ENCODE measurements at regions not wholly inside any gene's neighbourhood (a gene's known extent, or its start where the extent isn't known, plus 50 kb on each side); places are given as distances from the start of the nearest gene placed in this dataset.
"Not testable (repeated sequence)": the region's sequence is repeated elsewhere in the genome, so short reads cannot be mapped to it uniquely, and the experiment has no call there.

- no peak for DNase-seq (ENCODE audit: low read depth)
Observed at GRCh38 chr7:28328822-28329660, 83.3 kb upstream of the CREB5 start.

DNA sequence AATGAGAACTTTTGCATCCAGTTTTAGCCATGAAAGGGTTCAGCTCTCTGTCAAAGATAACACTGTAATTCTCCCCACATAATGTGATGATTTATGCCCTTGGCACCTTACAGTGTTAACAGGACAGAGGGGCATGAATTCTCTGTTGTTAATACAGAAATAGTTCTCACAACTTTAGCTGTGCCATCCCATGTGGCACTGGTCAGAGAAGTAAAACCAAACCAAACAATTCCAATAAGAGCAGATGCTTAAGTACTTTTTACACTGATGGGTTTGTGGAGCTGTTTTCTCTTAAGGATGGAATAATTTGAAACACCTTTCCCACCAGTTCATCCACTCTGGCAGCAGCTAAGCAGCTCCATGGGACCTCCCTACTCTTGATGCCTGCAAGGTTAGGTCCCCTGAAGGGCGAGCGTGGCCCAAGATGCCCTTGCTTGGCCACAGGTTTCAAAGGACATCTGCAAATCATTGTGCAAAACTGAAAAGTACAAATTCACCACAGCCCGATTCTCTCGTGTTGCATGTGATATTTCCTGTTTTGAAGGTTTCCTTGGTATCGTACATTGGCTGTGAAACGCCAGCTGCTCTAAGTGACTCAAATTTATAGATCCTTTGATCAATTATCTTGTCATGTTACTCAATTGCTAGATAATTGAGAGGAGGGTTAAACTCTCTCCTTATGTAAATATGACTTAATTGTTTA, 82.5 kb upstream of the CREB5 start:
- DNase-seq (ENCODE audit: low read depth): peak; percentile 32

DNA sequence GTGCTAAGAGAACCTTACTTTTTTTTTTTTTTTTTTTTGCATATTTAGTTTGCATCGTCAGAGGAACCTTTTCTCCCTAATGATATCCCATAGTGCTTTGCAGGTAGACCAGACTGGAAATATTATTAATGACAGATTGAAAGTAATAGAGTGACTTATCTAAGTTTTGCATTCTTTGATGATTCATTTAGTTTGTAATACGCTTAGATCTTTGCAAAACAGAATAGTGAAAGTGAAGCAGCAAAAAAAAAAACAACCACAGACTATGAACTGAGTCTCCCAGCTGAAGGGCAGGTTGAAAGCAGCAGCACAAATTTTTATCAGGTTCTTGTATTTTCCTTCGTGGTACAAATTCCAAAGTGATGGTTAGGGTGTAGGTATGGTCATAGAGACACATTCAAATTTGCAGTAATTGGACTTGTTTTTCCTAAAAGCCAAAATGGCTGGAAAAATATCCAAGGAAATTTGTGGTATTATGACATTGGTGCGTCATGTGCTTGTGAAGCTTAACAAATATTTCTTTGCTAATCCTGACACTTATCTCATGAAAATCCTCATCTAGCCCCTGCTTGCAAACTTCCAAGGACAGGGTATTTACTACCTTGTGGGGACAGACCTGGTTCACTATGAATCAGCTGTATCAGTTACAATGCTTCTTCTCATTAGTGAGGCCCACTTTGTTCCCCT, 81.8 kb upstream of the CREB5 start:
- DNase-seq (ENCODE audit: low read depth): no peak

DNA sequence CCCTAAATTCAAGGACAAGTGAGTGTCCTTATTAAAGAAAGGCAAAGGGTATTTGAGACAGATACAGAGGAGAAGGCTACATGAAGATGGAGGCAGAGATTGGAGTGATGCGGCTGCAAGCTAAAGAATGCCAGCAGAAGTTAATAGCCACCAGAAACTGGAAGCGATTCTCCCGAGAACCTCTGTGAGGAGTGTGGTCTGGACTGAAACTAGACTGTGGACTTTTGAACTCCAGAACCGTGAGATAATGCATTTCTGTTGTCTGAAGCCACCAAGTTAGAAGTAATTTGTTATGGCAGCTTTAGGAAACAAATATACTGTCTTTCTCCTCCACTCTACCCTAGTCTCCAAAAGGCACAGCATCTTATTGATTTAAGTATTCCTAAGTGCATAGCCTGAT, 80.3 kb upstream of the CREB5 start:
- DNase-seq (ENCODE audit: low read depth): no peak

DNA sequence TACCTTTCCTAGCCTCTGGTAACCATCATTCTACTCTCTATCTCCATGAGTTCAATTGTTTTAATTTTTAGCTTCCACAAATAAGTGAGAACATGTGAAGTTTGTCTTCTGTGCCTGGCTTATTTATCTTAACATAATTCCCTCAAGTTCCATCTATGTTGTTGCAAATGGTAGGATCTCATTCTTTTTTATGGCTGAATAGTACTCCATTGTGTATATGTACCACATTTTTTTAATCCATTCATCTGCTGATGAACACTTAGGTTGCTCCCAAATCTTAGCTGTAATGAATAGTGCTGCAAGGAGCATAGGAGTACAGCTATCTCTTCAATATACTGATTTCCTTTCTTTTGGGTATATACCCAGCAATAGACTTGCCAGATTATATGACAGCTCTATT, 78.8 kb upstream of the CREB5 start:
- not testable (repeated sequence) for DNase-seq (ENCODE audit: low read depth)

DNA sequence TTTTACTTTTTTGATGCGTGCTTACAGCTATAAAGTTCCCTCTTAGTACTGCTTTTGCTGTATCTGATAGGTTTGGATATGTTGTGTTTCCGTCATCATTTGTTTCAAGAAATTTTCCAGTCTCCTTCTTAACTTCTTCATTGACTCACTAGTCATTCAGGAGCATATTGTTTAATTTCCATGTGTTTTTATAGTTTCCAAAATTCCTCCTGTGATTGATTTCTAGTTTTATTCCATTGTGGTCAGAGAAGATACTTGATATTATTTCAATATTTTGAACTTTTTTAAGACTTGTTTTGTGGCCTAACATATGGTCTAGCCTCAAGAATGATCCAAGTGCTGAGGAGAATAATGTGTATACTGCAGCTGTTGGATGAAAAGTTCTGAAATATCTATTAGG, 75.5 kb upstream of the CREB5 start:
- DNase-seq (ENCODE audit: low read depth): no peak

GRCh38 chr7:28338041-28338440, 74.3 kb upstream of the CREB5 start:
- no peak for DNase-seq (ENCODE audit: low read depth)

DNA sequence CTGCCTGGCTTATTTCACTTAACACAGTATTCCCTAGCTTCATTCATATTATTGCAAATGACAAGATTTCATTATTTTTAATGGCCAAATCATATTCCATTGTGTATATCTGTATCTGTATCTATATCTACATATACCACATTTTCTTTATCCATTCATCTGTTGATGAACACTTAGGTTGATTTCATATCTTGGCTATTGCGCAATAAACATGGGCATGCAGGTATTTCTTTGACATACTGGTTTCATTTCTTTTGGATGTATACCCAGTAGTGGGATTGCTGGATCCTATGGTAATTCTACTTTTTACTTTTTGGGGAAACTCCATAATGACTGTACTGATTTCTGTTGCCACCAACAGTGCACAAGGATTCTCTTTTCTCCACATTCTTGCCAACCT, 68.9 kb upstream of the CREB5 start:
- DNase-seq (ENCODE audit: low read depth): no peak

- DNase-seq (ENCODE audit: low read depth): no peak
Observed at GRCh38 chr7:28346256-28346655, 66.1 kb upstream of the CREB5 start.

DNA sequence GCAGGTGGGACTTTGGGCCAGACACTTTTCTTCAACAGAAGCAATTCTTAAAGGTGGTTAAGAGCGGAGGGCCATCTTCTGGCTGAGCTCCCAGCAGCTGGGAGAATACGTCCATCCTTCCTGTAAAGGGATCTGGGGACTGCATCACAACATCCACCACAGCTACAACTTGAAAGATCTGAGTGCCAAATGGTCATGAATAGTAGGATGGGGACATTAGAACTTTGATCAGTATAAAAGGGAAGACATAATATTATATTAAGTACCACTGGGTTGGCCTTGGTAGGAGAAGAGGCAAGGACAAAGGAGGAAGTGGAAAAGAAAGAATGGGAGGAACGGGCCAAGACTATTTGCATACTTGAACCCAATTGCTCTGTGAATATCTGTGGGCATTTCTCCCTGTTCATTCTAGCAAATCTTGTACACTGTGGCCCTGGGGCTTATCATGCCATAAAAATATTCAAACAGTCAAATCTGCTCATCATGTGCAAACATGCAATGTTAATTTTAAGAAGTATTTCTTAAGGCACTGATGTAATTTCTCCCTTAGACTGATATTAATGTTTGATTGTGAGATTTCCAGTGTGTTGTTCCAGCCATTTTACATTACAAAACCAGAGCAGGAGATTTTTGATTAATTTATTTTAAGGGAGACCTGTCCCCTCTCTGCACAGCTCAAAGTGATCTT, 65.5 kb upstream of the CREB5 start:
- no peak for DNase-seq (ENCODE audit: low read depth)

DNA sequence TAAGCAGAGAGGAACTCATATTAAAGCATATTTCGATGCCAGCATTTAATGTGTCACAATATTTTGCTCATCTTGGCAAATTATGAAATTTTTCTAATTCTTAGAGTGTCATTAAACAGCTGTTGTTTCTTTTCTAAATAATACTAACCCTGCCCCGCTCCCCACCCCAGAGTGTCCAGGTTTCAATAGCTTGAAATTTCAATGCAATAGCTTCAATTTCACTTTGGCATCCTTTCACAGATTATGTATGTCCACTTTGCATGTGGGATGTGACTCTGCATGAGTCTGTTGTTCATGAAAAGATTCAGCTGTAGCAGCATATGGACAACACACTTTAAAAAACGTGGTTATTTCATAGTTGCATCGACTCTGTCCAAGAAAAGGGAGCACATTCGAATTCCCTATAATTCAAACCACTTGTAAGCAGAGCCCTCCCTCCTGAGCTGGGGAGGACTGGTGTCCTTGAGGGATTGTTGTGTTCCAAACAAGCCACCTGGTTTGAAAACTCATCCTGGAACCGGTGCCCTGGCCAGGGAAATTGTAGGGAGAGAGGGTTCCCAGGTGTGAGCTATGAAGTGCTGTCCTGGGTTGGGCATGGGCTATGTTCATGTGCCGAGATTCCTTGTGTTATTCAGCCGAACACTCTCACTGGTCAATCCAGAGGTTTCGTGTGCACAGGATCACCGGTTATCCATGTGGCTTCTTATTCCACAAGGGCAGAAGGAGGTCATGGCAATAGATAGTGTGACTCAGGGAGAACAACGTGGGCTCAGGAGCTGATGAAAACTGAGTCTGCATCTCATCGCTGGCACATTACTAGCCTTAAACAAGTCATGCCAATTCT, 64.6 kb upstream of the CREB5 start:
- peak; percentile 66 for DNase-seq (ENCODE audit: low read depth)

- peak; percentile 80 for DNase-seq (ENCODE audit: low read depth)
Observed at GRCh38 chr7:28348636-28349035, 63.7 kb upstream of the CREB5 start.

DNA sequence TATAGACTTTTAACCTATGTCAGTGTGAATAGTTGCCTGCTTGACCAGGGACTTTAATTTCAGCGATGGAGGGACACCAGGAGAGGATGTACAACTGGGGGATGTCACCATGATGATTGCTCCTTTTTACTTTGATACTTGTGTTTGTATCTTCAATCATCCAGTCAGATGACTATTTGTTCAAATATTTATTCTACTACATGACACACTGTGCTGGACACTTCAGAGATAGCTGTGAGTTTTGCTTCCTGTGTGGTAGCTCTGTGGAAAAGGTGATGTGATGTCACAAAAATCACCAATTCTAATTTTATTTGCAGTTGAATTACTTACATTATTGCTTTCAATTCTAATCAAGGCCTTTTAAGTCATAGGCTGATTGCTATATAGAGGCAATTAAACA, 62.7 kb upstream of the CREB5 start:
- DNase-seq (ENCODE audit: low read depth): no peak

GRCh38 chr7:28350662-28351061, 61.7 kb upstream of the CREB5 start:
- no peak for DNase-seq (ENCODE audit: low read depth)

DNA sequence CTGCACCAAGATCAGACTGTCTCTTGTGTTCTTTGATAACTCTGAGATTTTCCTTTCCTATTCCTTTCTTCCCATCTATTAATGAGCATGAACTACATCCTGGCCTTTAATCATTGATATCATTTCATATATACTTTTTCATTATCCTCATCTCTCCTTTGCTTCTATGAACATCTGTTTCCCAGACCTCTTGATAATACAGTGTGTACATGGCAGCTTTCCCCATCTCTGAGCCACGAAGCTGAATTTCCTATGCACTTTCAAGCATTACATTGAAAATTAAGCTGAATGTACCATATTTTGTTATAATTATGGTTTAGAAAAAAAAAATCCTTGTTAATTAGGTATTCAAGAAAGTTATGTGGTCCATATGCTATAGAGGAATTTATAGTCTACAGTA, 60.9 kb upstream of the CREB5 start:
- no peak for DNase-seq (ENCODE audit: low read depth)

GRCh38 chr7:28354601-28355402, 57.5 kb upstream of the CREB5 start:
- DNase-seq (ENCODE audit: low read depth): peak; percentile 97

GRCh38 chr7:28355635-28356319, 56.5 kb upstream of the CREB5 start:
- DNase-seq (ENCODE audit: low read depth): no peak

DNA sequence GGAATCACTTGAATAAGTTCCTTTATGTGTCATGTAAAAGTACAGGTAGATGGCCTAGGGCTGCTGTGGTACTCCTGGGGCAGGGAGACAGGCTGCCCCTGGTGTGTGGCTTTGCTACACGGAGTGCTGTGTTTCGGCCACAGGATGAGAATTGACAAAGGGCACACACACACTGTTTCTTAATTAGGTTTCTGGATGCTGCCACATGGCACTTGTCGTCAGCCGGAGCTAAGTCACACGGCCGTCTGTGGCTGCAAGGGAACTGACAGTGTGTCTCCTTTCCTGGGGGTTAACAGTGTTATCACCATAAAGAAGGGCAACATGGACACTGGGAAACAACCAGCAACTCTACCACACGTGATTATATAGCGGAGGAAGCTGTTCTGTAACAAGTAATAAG, 55.7 kb upstream of the CREB5 start:
- DNase-seq (ENCODE audit: low read depth): no peak

DNA sequence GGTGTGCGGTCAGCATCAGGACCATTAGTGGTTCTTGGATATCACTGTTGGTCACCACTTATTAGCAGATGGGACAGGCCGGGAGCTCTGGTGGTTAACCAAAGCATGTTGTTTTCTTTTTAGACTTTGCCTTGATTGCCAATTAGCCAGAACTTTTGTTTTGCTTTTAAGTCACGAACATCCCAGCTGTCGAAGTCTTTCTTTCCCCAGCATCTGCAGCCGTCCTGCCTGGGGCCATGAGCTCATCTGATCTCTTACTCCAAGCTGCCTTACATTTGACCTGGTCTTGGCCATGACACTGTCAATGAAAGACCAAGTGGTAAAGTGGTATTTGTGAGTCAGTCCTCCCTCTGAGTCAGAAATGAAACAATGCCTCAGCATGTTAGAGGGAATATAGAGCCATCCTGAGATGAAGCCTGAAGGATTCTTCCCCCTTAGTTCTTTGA, 53.9 kb upstream of the CREB5 start:
- DNase-seq (ENCODE audit: low read depth): peak; percentile 100
